Skin epidermis (tissue), 12 donors: ENCODE measurements at regions not wholly inside any gene's neighbourhood (a gene's known extent, or its start where the extent isn't known, plus 50 kb on each side); places are given as distances from the start of the nearest gene placed in this dataset.

ENCODE experiments used
- H3K27ac ChIP-seq, 21 experiments: fragments of 200-600 bp; sonication (generic) in 11 of 21; one replicate each; pipeline ENCODE4 v1.5.0; 2020; ENCODE audit warnings: mild to moderate bottlenecking in 3 of 21, inconsistent platforms in 2 of 21, moderate library complexity in 2 of 21
- H3K4me3 ChIP-seq, 7 experiments: fragments of 200-600 bp; sonication (generic) in 2 of 7; one replicate each; pipeline ENCODE4 v1.5.0; 2020; ENCODE audit warnings: inconsistent platforms in 2 of 7, mild to moderate bottlenecking in 2 of 7, moderate library complexity in 1 of 7

DNA sequence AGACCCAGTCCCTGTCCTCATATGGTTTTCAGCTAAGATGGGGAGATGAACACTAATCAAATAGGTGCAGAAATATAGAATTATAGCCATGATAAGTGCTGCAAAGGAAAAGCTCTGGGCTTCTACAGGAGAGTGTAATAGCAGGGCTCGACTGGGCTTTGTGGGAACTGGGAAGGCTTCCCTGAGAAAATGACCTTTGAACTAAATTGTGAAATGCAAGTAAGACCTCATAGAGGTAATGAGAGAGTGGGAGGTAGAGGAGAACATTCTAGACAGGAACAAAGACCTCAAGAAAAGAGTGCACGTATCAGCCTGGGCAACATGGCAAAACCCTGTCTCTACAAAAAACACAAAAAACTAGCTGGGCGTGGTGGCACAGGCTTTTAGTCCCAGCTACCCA is 231.6 kb downstream of the ABHD5 start:
- no peak overlapping the region for H3K4me3 ChIP-seq
- no peak overlapping the region for H3K27ac ChIP-seq

DNA sequence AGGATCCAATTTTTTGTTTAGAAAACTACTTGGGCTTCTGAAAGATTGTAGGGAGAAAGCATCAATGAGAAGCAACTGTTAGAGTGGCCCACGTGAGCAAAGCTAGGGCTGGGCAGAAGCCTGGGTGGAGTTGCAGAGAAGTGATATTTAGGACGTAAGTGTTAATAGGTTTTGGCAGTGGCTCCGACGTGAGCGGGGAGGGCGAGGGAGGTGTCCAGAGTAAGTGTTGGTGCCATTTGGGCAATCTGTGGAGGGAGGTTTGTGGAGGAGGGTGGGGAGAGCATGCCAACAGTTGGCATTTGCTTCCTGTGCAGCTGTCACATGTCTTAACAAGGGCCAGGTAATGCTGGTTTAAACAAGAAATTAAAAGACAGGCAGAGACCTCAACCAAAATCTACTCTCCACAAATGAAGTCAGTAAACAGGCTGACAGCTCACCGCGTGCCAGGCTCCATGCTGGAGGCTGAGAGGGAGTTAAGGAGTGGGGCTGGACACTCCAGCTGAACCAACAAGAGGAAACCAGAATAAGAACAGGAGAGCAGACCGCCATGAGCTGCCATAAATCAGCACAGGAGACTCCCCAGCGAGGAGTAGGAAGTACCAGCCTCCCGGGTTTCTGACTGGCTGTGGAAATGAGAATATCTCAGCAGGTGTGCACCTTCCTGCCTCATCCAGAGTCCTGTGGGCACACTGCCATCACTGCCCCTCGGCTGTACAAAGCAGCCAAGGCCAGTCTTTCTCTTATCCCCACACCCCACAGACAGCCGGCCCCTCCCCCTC is 232.6 kb downstream of the ABHD5 start:
- no peak overlapping the region for H3K27ac ChIP-seq
- no peak overlapping the region for H3K4me3 ChIP-seq

DNA sequence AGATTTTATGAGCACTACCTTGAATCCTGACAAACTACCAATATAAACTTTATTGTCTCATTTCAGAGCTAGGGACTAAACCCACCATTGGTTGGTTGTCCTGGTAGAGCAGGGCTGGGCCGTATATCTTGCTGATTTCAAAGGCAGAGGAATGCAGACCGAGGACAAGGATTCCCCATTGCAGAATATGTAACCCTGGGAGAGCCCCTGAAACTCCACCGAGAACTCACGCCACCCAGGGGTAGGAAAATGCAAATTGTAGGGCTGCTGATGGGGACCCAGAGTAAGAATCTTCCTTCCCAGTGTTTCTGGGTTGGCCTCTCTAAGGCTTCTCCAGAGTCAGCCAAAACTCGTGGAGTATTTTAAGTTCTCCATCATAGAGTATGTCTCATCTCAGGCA is 235.3 kb downstream of the ABHD5 start:
- Histone ChIP-seq H3K4me3 (no peak overlapping the region), H3K27ac (no peak overlapping the region)

DNA sequence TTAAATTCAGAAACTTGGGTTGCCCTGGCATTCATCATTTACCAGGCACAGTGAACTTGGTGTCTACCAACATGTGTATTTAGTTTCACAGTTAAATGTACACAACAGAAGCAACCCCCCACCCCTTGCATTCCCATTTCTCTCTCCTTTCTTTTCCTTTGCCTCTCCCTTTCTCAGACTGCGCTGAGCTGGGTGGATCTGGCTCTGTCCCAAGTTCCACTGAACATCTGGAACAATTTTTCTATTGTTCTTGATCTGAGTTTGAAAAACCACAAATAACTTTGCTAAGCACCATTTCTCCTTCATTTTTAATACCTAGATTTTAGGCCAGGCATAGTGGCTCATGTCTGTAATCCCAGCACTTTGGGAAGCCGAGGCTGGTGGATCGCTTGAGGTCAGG is 242.2 kb downstream of the ABHD5 start:
- no peak overlapping the region for H3K27ac ChIP-seq
- H3K4me3 ChIP-seq = no peak overlapping the region

DNA sequence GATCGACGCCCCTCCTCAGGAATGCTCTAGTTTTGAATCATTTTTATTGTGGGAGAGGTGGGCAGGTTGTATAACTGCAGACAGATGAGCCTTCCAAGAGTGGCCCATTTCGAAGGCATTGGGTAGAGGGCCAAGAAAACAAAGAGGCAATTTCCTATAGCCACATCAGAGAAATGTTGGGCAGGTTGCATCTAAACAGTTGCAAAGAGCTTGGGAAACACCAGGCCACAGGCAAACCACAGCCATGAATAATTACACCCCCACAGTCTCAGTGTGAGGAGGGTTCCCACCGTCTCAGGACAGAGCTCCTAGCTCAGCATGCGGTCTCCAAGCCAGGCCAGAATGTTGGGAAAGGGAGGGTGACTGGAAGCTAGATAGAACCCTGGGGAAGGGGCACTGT is 257.3 kb downstream of the ABHD5 start:
- no peak overlapping the region for H3K4me3 ChIP-seq
- H3K27ac ChIP-seq = no peak overlapping the region

DNA sequence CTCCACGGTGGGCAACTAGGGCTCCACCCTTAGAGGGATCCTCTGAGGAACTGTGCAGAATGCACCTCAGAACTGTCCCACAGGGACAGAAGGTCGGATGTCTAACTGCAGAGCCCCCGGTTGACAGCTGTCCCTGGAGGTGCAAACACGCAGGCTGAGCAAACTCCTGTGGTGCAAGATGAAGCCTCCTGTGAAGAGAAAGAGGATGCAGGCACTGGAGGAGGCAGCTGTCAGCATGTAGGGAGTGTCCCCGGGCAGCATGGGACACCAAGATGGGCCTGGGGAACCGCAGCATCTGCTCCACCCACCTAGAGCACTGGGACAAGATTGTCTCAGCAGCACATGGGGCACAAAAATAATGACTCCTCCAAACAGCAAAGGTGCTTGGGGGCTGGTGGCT is 258.9 kb downstream of the ABHD5 start:
- no peak overlapping the region for H3K27ac ChIP-seq
- H3K4me3 ChIP-seq = no peak overlapping the region

DNA sequence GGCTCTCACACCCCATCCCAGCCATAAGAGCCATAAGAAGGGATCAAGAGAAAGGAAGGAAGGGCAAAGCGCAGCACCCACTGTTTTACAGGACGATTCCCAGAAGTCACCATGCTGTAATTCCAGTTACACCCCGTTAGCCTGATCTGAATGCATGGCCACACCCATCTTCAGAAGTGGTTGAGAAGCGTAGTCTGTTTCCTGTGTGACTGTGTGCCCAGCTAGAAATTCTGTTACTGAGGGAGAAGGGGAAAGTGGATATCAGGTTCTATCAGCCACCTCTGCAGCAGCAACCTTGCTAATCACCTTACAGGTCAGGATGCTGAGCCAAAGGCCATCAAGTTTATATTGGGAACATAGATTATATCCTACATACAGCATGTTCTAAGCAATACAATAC is 260.0 kb downstream of the ABHD5 start:
- no peak overlapping the region for H3K4me3 ChIP-seq
- H3K27ac ChIP-seq = no peak overlapping the region

DNA sequence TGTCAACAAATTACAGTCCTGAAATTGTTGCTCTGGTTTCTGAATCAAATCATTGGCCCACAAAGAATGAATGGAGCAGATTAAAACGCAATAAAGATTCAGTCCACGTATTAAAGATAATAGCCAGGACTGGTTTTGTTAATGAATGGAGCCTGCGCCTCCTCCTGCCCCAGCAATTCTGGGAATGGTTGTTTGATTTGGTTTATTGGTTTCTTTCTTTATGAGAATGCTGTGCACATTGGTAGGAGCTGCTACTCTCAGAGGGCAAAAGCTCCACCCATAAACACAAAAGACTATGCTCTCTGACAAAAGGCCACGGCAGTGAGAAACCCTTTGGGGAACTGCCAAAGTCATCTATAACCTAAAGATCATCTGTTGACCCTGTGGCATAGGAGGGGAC is 261.1 kb downstream of the ABHD5 start:
- H3K27ac ChIP-seq = no peak overlapping the region
- no peak overlapping the region for H3K4me3 ChIP-seq

DNA sequence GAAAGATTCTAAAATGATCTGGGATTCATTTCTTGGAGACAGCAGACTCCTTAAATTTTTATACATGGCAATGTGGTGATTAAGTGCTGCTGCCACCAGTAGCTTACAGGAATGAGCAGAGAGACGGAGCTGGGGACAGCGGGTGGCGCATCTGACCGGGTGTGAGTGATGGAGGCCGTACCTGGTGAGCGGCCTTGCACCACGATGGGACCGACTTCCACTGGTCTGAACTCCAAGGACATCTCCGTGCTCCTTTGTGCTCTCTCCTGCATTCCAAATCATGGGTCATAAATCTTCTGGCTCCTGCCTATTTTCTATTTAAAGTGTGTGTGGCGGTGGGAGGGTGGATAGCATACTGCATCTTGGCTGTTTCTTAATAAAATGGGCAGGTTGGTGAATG is 262.6 kb downstream of the ABHD5 start:
- Histone ChIP-seq H3K4me3 (no peak overlapping the region), H3K27ac (no peak overlapping the region)

DNA sequence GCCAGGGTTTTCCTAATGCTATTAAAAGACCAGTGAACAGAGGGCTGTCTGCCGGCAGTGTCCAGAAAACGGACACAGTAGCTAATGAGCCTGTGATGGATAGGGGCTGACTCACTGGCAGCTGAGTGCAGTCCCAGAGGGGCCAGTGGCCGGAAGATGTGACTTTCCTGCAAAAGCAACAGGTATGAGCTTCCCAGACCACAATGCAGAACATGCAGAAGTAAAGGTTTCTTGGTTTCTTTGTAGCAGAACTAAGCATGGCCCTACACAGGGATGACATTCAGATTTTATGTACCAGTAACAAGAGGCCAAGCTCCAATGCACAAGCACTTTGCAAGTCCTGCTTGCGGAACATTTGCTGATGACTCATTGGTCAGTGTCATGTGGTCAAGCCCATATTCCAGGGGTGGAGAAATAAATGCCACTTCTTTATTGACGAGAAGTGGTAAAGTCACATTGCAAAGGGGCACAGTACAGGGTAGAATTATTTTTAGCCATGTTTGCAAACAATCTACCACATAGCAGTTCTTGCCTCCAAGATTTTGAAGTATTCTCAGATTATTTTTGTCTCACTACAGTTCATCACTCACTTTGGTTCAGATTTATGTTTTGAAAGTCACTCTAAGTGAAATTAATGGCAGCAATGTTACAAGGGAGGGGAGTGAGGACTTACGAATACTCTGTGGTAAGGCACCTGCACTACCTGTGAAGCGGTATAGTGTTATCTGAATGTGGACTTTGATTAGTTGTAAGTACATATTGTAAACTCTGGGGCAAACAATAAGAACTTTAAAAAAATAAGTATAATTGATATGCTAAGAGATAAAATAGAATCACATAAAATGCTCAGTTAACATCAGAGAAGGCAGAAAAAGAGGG is 263.3 kb downstream of the ABHD5 start:
- Histone ChIP-seq H3K27ac (no peak overlapping the region), H3K4me3 (no peak overlapping the region)

DNA sequence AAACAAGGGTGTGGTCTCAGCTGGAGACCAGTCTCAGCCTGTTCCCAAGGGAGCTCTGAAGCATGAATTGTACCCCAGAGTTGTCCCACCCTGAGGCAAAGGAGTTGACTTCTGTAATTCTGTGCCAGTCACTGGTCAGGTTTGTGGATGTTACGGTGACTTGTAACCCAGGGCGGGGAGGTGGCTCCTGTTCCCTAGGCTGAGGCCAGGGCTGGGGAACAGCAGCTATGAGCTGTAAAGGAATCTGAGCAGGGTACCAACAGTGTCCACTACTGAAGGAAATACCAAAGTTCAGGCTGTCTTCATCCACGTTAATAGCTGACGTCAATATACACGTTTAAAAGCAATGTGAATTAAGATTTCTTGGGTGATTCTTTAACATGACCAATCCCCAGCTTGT is 266.2 kb downstream of the ABHD5 start:
- H3K4me3 ChIP-seq = no peak overlapping the region

DNA sequence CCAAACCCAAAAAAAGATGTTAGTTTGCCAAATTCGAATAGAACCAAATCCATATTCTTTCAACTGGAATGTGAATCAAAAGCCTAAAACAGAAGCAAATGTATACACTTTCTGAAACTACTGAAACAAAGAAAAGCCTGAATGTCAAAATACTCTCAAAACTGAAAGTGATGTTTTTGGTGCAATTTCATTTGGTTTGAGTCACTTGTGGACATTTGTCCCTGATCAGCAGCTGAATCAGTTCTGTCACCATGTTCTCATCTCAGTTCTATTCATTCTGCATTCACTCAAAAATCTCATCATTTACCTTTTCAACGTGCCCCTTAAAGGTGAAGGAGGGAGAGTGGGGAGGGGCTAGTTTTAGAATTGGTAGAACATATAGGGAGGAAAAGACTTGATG is 266.8 kb downstream of the ABHD5 start:
- H3K4me3 ChIP-seq = no peak overlapping the region
- no peak overlapping the region for H3K27ac ChIP-seq

More for the DNA sequence above, 266.2 kb downstream of the ABHD5 start:
- H3K27ac ChIP-seq = no peak overlapping the region

DNA sequence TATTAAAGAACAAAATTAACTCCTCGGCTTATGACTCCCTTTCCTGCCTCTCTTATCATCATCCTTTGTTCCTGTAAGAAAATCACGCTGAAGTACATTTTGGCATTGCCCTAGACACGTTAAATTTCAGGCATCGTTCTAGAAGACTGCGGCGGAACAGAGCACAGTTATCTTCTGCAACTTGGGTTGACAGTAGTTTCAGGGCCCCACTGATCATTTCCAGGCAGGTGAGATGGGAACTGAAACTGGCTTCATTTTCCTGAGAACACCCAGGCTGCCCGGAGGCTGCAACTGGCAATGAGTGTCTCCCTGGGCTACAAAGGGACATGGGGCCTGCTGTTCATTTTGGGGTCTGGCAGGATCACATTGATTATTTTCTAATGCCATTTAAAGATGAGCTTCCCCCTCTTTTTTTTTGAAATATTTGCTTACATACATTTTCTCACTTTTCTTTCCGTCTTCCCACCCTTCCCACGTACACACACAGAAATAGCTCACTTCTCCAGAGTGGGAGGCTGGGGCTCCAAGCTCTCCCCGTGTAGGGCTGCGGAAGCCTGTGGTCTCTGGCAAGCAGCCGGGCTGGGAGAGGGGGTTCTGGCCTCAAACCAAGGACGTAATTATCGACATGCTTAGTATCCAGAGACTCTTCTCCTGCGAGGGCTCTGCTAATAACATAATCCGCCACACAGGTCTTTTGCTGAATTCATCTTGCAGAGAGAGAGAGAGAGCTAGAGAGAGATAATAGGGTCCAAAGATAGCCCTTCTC is 267.4 kb downstream of the ABHD5 start:
- Histone ChIP-seq H3K4me3 (no peak overlapping the region), H3K27ac (no peak overlapping the region)

DNA sequence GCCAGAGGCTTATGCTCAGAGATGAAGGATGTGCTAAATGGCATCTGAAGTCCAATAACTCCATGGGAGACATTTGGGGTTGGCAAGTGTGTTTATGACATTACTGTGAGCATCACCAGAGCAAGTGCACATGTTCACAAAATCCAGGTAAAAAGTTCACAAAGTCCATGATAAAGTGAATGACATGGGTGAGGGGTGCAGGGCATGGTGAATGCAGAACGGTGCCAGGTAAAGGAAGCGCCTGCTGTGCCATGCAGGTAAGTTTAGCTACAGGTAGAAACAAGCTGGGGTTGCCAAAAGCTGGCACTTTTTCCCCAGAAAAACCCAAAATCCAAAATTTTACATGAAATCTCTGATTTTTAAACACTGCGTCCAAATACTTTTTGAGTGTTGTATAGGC is 268.2 kb downstream of the ABHD5 start:
- no peak overlapping the region for H3K27ac ChIP-seq
- H3K4me3 ChIP-seq = no peak overlapping the region

DNA sequence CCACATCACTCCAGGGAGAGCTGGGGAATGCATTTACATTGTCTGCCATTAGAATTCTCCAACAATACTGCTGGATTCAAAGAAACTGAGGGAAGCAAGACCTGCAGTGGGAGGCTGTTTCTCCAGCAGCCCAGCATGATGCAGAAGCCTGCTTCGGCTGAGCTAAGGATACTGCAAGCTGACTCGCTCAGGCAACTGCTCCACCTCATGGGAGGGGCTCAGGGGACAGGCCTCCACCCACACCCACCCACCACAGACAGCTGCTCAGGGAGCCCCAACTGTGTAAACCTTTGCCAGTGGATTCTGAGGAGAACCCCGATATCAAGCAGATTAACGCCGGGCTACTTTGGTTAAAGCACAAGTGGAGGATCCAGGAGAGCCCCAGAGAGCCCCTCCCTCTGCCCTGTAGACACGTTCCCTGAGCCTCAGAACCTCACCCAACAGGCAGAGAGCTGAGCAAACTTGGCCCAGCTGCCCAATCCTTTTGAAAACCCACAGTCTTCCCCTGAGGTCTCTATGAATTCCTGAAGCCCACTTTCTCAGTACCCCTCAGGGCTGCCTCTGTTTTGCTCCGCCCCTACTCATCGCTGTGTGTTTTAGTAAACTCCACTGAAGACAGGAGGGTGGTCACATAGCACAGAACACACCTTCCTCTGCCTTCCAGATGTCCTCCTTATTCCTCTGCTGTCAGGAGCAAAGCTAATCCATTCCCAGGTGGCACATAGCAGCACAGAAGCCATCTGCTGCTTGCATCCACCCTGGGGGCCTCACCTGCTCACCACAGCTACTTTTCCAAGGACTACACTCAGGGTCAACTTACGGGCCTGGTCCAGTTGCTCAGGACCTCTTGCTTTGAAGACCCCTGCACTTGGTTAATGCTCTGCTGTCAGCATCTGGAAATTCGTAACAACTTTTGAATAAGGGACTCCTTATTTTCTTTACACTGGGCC is 269.0 kb downstream of the ABHD5 start:
- H3K27ac ChIP-seq = no peak overlapping the region
- no peak overlapping the region for H3K4me3 ChIP-seq

DNA sequence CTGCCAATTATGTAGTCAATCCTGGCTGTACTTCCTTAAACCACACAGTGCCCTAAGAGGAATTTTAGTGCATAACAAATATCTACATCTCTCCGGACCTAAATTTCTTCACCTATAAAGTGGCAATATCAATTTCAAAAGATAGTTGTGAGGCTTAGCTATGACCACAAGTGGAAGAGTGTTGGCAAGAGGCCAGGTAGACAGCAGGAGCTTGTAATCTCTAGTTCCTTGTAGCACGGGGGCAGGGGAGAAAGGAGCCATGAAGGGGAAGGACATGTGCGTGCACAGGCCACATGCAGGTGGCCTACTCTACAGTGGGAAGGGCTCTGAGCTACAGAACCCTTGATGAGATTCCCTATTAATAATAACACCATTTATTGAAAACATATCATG is 269.7 kb downstream of the ABHD5 start:
- Histone ChIP-seq H3K27ac (no peak overlapping the region), H3K4me3 (no peak overlapping the region)

DNA sequence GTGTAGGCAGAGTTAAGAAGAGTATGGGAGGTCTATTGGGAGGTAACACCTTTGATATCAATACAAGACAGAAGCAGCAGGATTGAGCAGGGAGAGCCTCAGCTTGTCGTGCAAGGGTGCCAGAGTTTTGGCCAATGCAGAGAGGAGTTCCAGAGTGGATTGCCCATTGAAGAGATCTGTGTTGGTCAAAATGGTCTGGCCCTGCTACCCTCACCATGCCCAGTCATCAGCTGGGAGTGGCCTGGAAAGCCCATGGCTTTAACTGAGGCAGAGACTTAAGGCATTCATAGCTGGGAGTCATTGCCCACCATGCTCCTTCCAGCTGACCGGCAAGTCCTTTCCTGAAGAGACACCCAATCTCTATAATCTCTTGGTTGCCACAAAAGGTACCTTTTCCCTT is 271.3 kb downstream of the ABHD5 start:
- H3K4me3 ChIP-seq = no peak overlapping the region
- H3K27ac ChIP-seq = no peak overlapping the region

DNA sequence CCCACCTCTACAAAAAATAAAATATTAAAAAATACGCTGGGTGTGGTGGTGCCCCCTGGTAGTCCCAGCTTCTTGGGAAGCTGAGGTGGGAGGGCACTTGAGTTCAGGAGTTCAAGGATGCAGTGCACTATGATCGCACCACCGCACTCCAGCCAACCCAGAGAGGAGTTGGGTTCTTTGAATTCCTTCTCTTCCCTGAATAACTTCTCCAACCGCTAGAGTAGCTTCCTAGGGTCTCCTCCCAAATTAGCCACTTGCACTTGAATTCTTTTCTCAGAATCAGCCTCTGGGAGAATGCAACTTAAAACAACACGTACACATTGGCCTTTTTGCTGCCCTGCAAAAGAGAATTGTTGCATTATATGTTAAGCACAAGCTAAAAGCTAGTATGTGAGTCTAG is 272.5 kb downstream of the ABHD5 start:
- no peak overlapping the region for H3K27ac ChIP-seq
- H3K4me3 ChIP-seq = no peak overlapping the region

DNA sequence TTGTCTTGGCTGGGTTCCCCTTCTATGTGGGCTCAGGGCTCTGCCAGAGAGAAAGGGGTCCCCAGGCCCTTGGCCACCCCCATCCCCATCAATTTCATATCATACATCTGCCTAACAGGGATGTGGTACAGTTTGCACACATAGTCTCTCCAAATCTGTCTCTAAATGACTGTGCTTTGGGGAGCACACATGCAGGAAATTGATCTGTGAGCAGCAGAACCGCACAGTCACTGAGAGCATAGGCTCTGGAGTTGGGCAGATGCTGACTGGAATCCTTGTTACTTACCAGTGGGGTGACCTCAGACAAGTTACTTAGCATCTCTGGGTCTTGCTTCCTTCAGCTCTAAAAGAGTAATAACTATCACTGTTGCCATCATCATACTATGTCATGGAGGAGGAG is 273.9 kb downstream of the ABHD5 start:
- H3K27ac ChIP-seq = no peak overlapping the region

DNA sequence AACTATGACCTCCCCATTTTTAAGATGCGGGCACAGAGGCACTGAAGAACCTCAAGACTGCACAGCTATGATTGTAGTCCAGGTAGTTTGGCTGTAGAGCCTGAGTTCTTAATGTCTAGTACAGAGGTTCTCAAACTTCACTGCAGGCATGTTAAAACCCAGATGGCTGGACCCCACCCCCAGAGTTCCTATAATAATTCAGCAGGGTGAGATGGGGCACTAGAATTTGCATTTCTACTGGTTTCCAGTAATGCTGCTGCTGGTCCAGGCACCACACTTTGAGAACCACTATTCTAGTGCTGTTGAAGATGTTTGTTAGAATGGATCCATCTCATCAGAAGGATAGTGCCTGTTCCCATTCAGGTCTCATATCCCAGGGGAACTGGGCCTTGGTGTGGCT is 274.9 kb downstream of the ABHD5 start:
- Histone ChIP-seq H3K4me3 (no peak overlapping the region), H3K27ac (no peak overlapping the region)

More for the DNA sequence above, 273.9 kb downstream of the ABHD5 start:
- H3K4me3 ChIP-seq = no peak overlapping the region
